CD4-positive, alpha-beta T cell treated with Interleukin-21 for 1 hour (primary cell): ENCODE measurements at regions not wholly inside any gene's neighbourhood (a gene's known extent, or its start where the extent isn't known, plus 50 kb on each side); places are given as distances from the start of the nearest gene placed in this dataset.
"Not testable (repeated sequence)": the region's sequence is repeated elsewhere in the genome, so short reads cannot be mapped to it uniquely, and the experiment has no call there.

Experiments
- DNase-seq: peaks from one replicate; pipeline ENCODE4 v3.0.0-alpha.2; 2020

GRCh38 chr10:57661206-57661605 is 606.5 kb downstream of the IPMK start:
- no peak for DNase-seq

- no peak for DNase-seq
Measured at GRCh38 chr10:57657164-57657765, 610.4 kb downstream of the IPMK start.

DNA sequence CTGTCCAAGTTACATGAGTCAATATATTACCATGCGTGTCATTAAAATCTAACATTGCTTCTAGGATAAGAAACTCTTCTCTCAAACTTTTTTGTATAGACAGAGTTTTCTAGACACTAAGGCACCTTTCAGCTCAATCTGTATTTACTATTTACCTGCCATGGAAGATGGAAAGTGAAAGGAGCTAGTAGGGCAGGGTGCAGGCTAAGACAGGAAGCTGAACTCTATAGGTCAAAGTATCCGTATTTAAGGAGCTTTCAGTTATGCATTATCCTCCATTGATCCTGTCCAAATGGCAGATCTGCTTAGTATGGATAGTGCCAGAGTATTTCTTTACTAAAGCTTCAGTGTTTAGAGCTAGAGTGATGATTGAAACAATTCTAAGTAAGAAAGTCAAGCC is 612.8 kb downstream of the IPMK start:
- DNase-seq: no peak

- DNase-seq: not testable (repeated sequence)
Measured at GRCh38 chr10:57645108-57645507, 622.6 kb downstream of the IPMK start.

DNA sequence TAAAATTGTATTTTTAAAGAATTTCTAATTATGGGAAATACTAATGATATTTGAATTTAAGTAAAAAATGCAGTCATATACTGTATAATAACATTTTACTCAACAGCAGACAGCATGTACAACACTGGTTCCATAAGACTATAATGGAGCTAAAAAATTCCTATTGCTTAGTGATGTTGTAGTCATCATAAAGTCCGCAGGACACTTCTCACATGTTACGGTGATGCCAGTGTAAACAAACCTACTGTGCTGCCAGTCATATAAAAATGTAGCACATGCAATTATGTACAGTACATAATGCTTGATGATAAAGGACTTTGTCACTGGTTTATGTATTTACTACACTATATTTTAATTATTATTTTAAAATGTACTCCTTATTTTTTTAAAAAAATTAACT is 629.3 kb downstream of the IPMK start:
- no peak for DNase-seq

DNA sequence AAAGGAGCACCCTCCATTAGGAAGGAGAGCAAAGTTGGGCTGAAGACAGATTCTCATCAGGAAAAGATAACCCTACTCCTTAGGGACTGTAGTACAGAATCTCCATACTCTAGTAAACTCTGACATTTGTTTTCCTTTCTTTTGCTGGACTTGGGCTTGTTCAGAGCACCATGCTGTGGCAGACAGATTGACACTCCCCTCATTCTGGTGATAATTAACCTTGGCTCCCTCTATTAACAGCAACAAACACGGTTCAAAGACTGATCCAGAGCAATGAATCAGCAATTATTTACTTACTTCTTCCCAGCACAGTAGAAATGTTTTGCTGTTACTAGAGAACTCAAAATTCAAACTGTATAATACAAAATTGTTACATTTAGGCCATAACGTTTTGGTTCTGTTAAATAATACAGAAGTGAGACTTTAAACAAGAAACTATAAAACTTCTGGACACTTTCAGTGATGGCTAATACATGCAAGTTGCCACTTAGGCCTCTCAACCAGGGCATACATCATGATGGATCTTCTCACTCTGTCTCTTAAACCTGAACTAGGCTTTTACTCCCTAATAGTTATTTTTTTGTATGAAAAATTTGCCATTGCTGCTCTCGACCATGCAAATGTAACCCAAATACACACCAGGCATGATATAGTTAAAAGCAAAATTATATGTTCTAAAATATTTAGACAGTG is 639.0 kb downstream of the IPMK start:
- DNase-seq: no peak

- DNase-seq: no peak
Measured at GRCh38 chr10:57627642-57628178, 640.0 kb downstream of the IPMK start.

GRCh38 chr10:57624856-57625592 is 642.7 kb downstream of the IPMK start:
- DNase-seq: no peak

DNA sequence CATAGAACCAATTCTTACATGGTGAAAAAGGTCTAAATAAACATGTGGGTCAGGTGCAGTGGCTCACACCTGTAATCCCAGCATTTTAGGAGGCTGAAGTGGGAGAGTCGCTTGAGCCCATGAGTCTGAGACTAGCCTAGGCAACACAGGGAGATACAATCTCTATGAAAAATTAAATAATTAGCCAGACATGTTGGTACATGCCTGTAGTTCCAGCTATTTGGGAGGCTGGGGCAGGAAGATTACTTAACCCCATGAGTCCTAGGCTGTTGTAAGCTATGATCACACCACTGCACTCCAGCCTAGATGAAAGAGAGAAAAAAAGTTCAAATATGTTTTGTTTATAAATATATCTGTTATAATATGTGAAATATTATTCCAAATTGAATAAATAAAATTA is 643.6 kb downstream of the IPMK start:
- no peak for DNase-seq

- no peak for DNase-seq
Measured at GRCh38 chr10:57621466-57621865, 646.2 kb downstream of the IPMK start.

DNA sequence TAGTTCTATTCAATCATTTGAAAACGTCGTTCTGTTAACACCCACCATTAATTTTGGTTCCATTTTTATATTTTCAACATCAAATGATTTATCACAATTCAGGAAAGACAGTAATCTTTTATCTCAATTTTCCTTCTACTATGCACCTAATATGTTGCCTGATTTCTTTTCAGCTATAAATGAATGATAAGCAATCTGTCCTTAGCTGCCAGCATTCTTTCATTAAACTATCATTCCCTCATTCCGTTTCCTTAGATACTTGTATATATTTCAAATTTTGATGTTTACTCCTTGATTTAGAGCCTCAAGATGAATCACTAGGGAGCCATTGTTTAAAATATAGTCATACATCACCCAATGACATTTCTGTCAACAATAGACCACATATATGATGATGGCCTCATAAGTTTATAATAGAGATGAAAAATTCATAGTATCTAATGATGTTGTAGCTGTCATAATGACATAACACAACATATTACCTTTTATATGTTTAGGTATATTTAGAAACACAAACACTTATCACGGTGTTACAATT is 661.7 kb downstream of the IPMK start:
- no peak for DNase-seq

DNA sequence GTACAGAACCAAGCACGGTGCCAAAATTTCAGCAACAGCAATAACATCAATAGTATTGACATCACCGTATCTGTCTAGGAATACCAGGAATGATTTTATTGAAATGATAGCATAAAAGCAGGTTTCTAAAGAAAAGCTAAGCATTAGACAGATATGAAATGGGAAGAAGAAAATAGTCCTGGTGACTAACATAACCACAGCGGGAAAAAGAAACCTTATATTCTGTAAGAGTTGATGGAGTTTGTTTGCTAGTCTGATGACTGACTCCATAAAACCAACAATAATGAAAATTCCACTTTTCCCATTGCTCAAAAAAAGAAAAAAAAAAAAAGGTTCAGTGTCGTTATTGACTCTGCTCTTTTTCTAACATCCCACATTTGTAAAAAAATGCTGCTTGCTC is 668.3 kb downstream of the IPMK start:
- no peak for DNase-seq

DNA sequence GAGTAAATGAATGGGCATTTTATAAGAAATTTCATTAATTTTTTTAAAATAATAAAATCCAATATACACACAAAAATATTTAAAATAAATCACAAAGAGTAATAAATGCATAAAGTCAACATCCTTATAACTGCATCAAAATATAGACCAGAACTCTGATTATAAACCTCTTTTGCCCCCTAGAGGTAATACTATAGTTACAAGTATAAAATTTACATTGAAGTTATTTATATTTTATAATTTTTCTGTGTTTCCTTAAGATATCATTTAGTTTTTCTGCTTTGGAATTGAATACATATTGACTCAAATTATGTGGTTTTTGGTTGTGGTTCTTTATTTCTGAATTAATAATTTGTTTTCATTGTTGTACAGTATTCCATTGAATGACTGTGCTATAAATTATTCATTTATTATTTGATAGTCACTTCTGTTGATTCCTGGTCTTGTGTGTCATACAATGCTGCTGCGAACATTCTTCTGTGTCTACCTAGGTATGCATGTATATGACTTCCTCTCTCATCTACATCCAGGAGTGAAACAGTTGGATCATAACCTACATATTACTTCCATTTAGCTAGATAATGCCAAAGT is 673.6 kb downstream of the IPMK start:
- DNase-seq: no peak

GRCh38 chr10:57579926-57580325 is 687.8 kb downstream of the IPMK start:
- DNase-seq: no peak

- no peak for DNase-seq
Measured at GRCh38 chr10:57562211-57562610, 705.5 kb downstream of the IPMK start.

DNA sequence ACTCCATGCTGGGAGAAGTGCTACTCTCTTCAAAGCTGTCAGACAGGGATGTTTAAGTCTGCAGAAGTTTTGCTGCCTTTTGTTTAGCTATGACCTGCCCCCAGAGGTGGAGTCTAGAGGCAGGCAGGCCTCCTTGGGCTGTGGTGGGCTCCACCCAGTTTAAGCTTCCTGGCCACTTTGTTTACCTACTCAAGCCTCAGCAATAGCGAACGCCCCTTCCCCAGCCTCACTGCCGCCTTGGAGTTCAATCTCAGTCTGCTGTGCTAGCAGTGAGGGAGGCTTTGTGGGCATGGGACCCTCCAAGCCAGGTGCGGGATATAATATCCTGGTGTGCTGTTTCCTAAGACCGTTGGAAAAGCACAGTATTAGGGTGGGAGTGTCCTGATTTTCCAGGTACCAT is 715.9 kb downstream of the IPMK start:
- not testable (repeated sequence) for DNase-seq

DNA sequence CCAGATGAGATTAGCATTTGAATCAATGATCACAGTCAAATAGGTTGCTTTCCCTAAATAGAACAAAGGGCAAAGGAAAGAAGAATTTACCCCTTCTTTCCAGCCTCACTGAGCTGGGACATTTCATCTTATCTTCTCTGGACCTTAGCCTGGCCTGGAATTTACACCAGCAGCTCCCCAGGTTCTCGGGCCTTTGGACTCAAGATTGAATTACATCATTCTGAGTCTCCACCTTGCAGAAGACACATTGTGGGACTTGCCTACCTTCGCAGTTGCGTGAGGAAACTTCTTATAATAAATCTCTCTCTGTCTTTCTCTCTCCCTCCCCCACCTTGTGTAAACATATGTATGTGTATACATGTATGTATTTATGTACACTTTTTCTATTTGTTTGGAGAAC is 732.4 kb downstream of the IPMK start:
- DNase-seq: no peak

DNA sequence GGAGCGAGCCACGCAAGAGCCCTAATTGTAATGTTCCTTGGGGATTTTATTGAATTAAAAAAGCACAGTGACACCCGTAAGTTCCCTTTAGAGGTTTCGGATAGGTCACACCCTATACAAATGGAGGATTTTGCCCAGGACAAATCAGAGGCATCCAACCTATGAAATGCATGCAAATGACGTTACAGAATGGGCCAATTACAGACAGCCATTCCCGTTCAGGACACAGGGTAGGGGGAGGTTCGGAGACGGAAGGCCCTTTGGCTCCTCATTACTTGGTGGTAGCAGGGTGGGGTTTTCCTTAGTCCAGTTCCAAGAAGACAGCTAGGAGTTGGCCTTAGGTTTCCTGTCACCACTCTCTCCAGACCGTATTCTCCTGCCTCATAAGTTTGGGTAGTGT is 754.1 kb downstream of the IPMK start:
- DNase-seq: no peak

DNA sequence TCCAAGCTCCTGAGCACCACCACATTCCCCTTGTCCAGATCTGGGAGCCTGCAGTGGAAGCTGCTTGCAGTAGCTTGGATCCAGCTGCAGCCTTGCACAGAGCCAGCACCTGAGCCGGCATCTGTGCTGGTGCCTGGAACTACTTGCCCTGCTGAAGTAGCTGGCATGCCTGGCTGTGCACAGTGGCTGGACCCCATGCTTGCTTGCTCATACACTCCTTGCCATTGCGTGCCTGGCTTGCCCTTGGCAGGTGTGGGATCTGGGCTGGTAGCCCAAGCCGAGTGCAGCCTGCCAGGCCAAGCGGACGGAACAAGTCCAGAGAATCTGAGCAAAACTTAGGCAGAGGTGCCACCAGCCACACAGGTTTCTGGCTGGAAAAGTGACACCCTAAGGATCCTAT is 759.9 kb downstream of the IPMK start:
- DNase-seq: no peak

DNA sequence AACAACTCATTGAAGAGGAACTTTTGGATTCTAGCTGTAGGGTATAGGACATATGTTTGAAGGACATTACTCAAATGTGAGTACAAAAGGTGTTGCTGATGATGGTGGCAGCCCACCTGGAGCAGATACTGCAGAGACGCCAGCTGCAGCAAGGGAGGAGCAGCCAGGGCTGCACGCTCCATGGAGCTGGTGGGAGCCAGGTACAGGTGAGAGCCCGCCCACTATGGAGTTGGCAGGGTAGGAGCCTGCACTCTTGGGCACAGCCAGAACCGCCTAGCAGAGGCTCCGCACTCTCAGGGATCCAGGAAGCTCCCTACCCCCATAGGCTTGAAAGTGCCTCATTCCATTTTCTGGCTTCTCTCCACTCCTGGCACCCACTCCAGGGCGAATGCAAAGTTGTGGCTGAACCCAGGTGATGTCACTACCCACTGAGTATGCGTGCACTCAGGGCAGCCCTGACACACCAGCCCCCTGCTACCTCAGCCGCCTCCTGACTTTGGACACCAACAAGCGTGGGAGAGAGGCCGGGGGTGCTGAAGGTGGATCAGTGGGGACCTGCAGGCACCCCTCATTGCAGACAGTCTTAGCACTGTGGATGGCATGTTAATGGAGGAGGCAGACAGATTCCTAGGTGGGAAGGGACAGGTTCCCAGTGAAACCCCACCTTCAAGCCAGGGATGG is 761.1 kb downstream of the IPMK start:
- DNase-seq: no peak

DNA sequence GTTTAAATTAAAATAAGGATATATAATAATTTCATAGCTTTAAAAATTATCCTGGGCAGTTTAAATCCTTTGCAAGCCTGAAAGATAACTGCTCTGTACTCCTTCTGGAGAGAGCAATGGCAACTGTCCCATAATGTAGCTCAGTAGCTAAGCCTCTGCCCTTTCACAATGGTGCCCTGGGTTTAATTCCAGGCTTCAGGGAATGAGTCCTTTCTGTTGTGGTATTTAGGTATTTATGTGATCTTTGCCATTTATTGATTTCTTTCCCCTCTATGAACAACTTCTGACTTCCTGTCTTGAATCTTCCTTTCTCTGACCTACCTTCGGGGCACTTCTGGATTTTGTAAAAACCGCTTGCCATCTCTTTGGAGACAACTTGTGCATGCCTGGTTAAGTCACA is 773.2 kb downstream of the IPMK start:
- DNase-seq: no peak

DNA sequence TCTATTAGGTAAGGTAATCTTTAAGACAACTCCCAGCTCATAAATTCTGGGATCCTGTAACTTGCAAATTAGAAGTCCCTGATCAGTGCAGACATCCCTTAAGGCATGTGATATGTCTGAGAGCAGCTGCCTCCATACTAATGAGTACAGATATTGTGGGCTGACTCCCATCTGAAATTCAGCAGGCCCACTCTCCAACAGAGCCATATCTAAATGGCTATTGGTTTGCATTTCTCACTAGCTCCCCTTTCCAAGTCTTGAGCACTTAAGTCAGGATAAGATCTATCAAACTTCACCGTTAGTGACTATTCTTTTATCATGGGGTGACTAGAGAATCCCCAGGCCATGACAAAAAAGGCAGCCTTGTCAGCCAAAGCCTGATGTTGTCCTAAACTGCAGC is 785.4 kb downstream of the IPMK start:
- DNase-seq: no peak
